ENCODE measurements at regions not wholly inside any gene's neighbourhood (a gene's known extent, or its start where the extent isn't known, plus 50 kb on each side); places are given as distances from the start of the nearest gene placed in this dataset.

- Histone ChIP-seq H4K20me1 (replicated peaks; ENCODE audit: control insufficient read depth, extremely low read depth, insufficient read depth, low read length) (no peaks in the 10 kb centered on the region), H3K36me3 (ENCODE audit: control insufficient read depth in 2 of 2, extremely low read depth in 1 of 2, insufficient read depth in 2 of 2, low read length in 2 of 2) (no peaks in the 10 kb centered on the region), H3K4me2 (ENCODE audit: insufficient read depth, low read length) (no peak overlapping the region), H3K4me3 (replicated peaks in 1 of 3; ENCODE audit: insufficient read depth in 1 of 3, low read depth in 1 of 3, low read length in 3 of 3) (no peak overlapping the region), H3K9me3 (replicated peaks; ENCODE audit: control insufficient read depth, insufficient read depth, low read length) (no peaks in the 10 kb centered on the region), H3K27ac (ENCODE audit: insufficient read depth, low read depth, low read length) (no peak overlapping the region), H3K9me1 (replicated peaks; ENCODE audit: control insufficient read depth, extremely low read depth, insufficient read depth, low read length) (no peaks in the 10 kb centered on the region), H3K4me1 (ENCODE audit: control insufficient read depth, extremely low read depth, insufficient read depth, low read length) (no peaks in the 10 kb centered on the region), H3K9ac (replicated peaks; ENCODE audit: extremely low read depth, insufficient read depth, low read length) (no peak overlapping the region), H3K79me2 (ENCODE audit: control insufficient read depth, insufficient read depth, low read length) (no peaks in the 10 kb centered on the region), H3K27me3 (ENCODE audit: control insufficient read depth in 2 of 2, insufficient read depth in 2 of 2, low read length in 2 of 2) (no peaks in the 10 kb centered on the region), H2AFZ (ENCODE audit: low read depth, low read length) (no peak overlapping the region)
- no TSS peak for BruUV-seq (replicated peaks)
- ChIA-PET CTCF (no interaction called here), POLR2A (no interaction called here)
- intact Hi-C loops (cut with micrococcal nuclease) = no loop called here
- DNase-seq (ENCODE audit: low read depth, low spot score) = no peak
- TF ChIP-seq POLR2A (IDR thresholded peaks at IDR 0.05; ENCODE audit: low read depth, low read length) (no peak), EZH2 (IDR thresholded peaks at IDR 0.05; ENCODE audit: borderline replicate concordance, low read depth, low read length, severe bottlenecking) (no peak), MYC (IDR thresholded peaks at IDR 0.05; ENCODE audit: low read depth, low read length) (no peak), FOS (IDR thresholded peaks at IDR 0.05; ENCODE audit: borderline replicate concordance, insufficient read depth, low read length) (no peak), GATA2 (IDR thresholded peaks at IDR 0.05; ENCODE audit: insufficient read depth, insufficient read length, low read depth, low read length) (no peak), JUN (IDR thresholded peaks at IDR 0.05; ENCODE audit: borderline replicate concordance, insufficient read depth, insufficient read length, low read depth) (no peak), MAX (IDR thresholded peaks at IDR 0.05; ENCODE audit: insufficient read depth, insufficient read length) (no peak), POLR2AphosphoS5 (IDR thresholded peaks at IDR 0.05; ENCODE audit: insufficient read depth, low read depth, low read length) (no peak)
- TF ChIP-seq, protein P1, sequence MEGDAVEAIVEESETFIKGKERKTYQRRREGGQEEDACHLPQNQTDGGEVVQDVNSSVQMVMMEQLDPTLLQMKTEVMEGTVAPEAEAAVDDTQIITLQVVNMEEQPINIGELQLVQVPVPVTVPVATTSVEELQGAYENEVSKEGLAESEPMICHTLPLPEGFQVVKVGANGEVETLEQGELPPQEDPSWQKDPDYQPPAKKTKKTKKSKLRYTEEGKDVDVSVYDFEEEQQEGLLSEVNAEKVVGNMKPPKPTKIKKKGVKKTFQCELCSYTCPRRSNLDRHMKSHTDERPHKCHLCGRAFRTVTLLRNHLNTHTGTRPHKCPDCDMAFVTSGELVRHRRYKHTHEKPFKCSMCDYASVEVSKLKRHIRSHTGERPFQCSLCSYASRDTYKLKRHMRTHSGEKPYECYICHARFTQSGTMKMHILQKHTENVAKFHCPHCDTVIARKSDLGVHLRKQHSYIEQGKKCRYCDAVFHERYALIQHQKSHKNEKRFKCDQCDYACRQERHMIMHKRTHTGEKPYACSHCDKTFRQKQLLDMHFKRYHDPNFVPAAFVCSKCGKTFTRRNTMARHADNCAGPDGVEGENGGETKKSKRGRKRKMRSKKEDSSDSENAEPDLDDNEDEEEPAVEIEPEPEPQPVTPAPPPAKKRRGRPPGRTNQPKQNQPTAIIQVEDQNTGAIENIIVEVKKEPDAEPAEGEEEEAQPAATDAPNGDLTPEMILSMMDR (IDR thresholded peaks at IDR 0.05; ENCODE audit: extremely low read depth in 1 of 2, insufficient read depth in 1 of 2, low read depth in 1 of 2, low read length in 2 of 2) = no peak
- no peak for FAIRE-seq
- dilution Hi-C loops (cut with MboI; ENCODE audit: extremely low pct_ligation_motif_present, low sequenced_read_pairs) = no loop called here
Observed at GRCh38 chr3:163438760-163439159, 1639.5 kb downstream of the SI start.

Measured in endothelial cell of umbilical vein (primary cell).